Natural killer cell (primary cell): ENCODE measurements at regions not wholly inside any gene's neighbourhood (a gene's known extent, or its start where the extent isn't known, plus 50 kb on each side); places are given as distances from the start of the nearest gene placed in this dataset.

ENCODE experiments used
- ATAC-seq, 3 donors: fragments of 150-1000 bp in 2 of 3; fragments of 200-7000 bp in 1 of 3; cut with Tn5 transposase; 1 replicate in 1 of 3; 2 replicates in 2 of 3; pipeline ENCODE4 v1.10.0; 2021; ENCODE audit warnings: mild to moderate bottlenecking in 2 of 3, moderate library complexity in 2 of 3
- DNase-seq, 2 donors: peaks; one replicate each; pipeline versions ENCODE4 v3.0.0 to v3.0.0-alpha.2; 2013 to 2021; ENCODE audit warnings: mixed read lengths in 1 of 2
- H3K27ac ChIP-seq: one replicate; pipeline ENCODE4 v1.5.1; 2013; ENCODE audit warnings: mild to moderate bottlenecking, low read length
- H3K27me3 ChIP-seq: one replicate; pipeline ENCODE4 v1.6.1; 2013; ENCODE audit warnings: low read length; ENCODE audit not compliant: control insufficient read depth, insufficient read depth
- H3K36me3 ChIP-seq: one replicate; pipeline ENCODE4 v1.6.1; 2013; ENCODE audit warnings: low read length; ENCODE audit not compliant: control insufficient read depth, insufficient read depth
- H3K4me1 ChIP-seq: one replicate; pipeline ENCODE4 v1.6.1; 2013; ENCODE audit warnings: low read length; ENCODE audit not compliant: control insufficient read depth, insufficient read depth
- H3K4me3 ChIP-seq: one replicate; pipeline ENCODE4 v1.5.1; 2013; ENCODE audit warnings: low read length
- H3K9me3 ChIP-seq: one replicate; pipeline ENCODE4 v1.6.1; 2013; ENCODE audit warnings: low read length; ENCODE audit not compliant: control insufficient read depth, insufficient read depth
- H3K27ac Mint-ChIP-seq, 2 donors: one replicate each; pipeline ENCODE4 v1.8.0; 2022; ENCODE audit warnings: mild to moderate bottlenecking in 2 of 2, mixed read lengths in 2 of 2, moderate library complexity in 1 of 2
- H3K27me3 Mint-ChIP-seq, 2 donors: one replicate each; pipeline ENCODE4 v1.8.0; 2022; ENCODE audit warnings: low read depth in 2 of 2, mixed read lengths in 2 of 2
- H3K36me3 Mint-ChIP-seq: one replicate; pipeline ENCODE4 v1.8.0; 2022; ENCODE audit warnings: mixed read lengths
- H3K4me1 Mint-ChIP-seq, 2 donors: one replicate each; pipeline ENCODE4 v1.8.0; 2022; ENCODE audit warnings: mixed read lengths in 2 of 2
- H3K4me3 Mint-ChIP-seq: one replicate; pipeline ENCODE4 v1.8.0; 2022; ENCODE audit warnings: mild to moderate bottlenecking, moderate library complexity, mixed read lengths
- H3K9me3 Mint-ChIP-seq, 2 donors: one replicate each; pipeline ENCODE4 v1.8.0; 2022; ENCODE audit warnings: mixed read lengths in 2 of 2
- CTCF ChIP-seq: fragments of 200-600 bp; IDR thresholded peaks from one replicate; pipeline ENCODE4 v1.8.0; 2022; ENCODE audit warnings: antibody characterized with exemption
- WGBS: methylation state at CpG from one replicate; pipeline ENCODE4 v1.1.7; 2013; ENCODE audit warnings: missing lambda C conversion rate; ENCODE audit not compliant: insufficient coverage; 5-methylcytosine and 5-hydroxymethylcytosine counted together
- intact Hi-C: fragments of 100-400 bp; cut with micrococcal nuclease; formaldehyde crosslinking; loops from one replicate; pipeline ENCODE4 v1.14.2; 2022

GRCh38 chr10:75335983-75336382, 65.6 kb downstream of the ZNF503 start:
- Histone ChIP-seq H3K4me1 (no peaks in the 10 kb centered on the region), H3K27me3 (peaks cover 2% of the 10 kb centered on the region), H3K27ac (no peak overlapping the region), H3K4me3 (no peak overlapping the region), H3K9me3 (no peaks in the 10 kb centered on the region), H3K36me3 (no peaks in the 10 kb centered on the region)
- Mint-ChIP-seq H3K36me3 (no peaks in the 10 kb centered on the region), H3K27me3 (peaks cover 1 to 8% of the 10 kb centered on the region in 2 donors), H3K4me3 (no peak overlapping the region), H3K27ac (no peak overlapping the region), H3K9me3 (no peaks in the 10 kb centered on the region), H3K4me1 (no peaks in the 10 kb centered on the region)
- intact Hi-C loops = no loop called here
- TF ChIP-seq CTCF = no peak
- ATAC-seq (no peak), DNase-seq (no peak)

GRCh38 chr10:75335191-75335590, 66.4 kb downstream of the ZNF503 start:
- no peaks in the 10 kb centered on the region for H3K9me3 ChIP-seq
- no peak overlapping the region for H3K27ac ChIP-seq
- peaks cover 6 to 12% of the 10 kb centered on the region in 2 donors for H3K27me3 Mint-ChIP-seq
- peaks cover 2% of the 10 kb centered on the region for H3K27me3 ChIP-seq
- DNase-seq (no peak), ATAC-seq (no peak)
- WGBS = no CpG with 5 or more reads among the region's 1 CpG
- H3K4me1 ChIP-seq = no peaks in the 10 kb centered on the region
- H3K36me3 Mint-ChIP-seq = no peaks in the 10 kb centered on the region
- no peak for TF ChIP-seq CTCF
- H3K27ac Mint-ChIP-seq = no peak overlapping the region
- intact Hi-C loops = no loop called here
- H3K4me3 Mint-ChIP-seq = no peak overlapping the region
- H3K9me3 Mint-ChIP-seq = no peaks in the 10 kb centered on the region
- H3K4me3 ChIP-seq = no peak overlapping the region
- no peaks in the 10 kb centered on the region for H3K4me1 Mint-ChIP-seq
- no peaks in the 10 kb centered on the region for H3K36me3 ChIP-seq

GRCh38 chr10:75334720-75335119, 66.8 kb downstream of the ZNF503 start:
- ATAC-seq = no peak
- H3K36me3 Mint-ChIP-seq = no peaks in the 10 kb centered on the region
- TF ChIP-seq CTCF = no peak
- no peak overlapping the region for H3K4me3 ChIP-seq
- H3K27ac ChIP-seq = no peak overlapping the region
- peaks cover 2% of the 10 kb centered on the region for H3K27me3 ChIP-seq
- intact Hi-C loops = no loop called here
- H3K27ac Mint-ChIP-seq = no peak overlapping the region
- H3K4me1 ChIP-seq = no peaks in the 10 kb centered on the region
- no peaks in the 10 kb centered on the region for H3K9me3 ChIP-seq
- no peaks in the 10 kb centered on the region for H3K36me3 ChIP-seq
- H3K27me3 Mint-ChIP-seq = peaks cover 10 to 12% of the 10 kb centered on the region in 2 donors
- H3K9me3 Mint-ChIP-seq = no peaks in the 10 kb centered on the region
- no peak overlapping the region for H3K4me3 Mint-ChIP-seq
- DNase-seq = no peak
- H3K4me1 Mint-ChIP-seq = no peaks in the 10 kb centered on the region
- 67% methylated on average over 1 of the region's 1 CpG for WGBS

GRCh38 chr10:75332081-75332480, 69.5 kb downstream of the ZNF503 start:
- no peaks in the 10 kb centered on the region for H3K9me3 Mint-ChIP-seq
- intact Hi-C loops = no loop called here

More at GRCh38 chr10:75332081-75332480, 69.5 kb downstream of the ZNF503 start:
- no peak overlapping the region for H3K4me3 Mint-ChIP-seq
- H3K27ac Mint-ChIP-seq = no peak overlapping the region
- Histone ChIP-seq H3K4me3 (no peak overlapping the region), H3K27me3 (peaks cover 2% of the 10 kb centered on the region), H3K9me3 (no peaks in the 10 kb centered on the region), H3K27ac (no peak overlapping the region), H3K36me3 (no peaks in the 10 kb centered on the region), H3K4me1 (no peaks in the 10 kb centered on the region)
- TF ChIP-seq CTCF = no peak
- no peak for DNase-seq
- ATAC-seq = no peak
- H3K27me3 Mint-ChIP-seq = peaks cover 17 to 19% of the 10 kb centered on the region in 2 donors
- H3K4me1 Mint-ChIP-seq = no peaks in the 10 kb centered on the region
- 100% methylated on average over 1 of the region's 1 CpG for WGBS
- H3K36me3 Mint-ChIP-seq = no peaks in the 10 kb centered on the region
